H1 (cell line): ENCODE measurements at regions not wholly inside any gene's neighbourhood (a gene's known extent, or its start where the extent isn't known, plus 50 kb on each side); places are given as distances from the start of the nearest gene placed in this dataset.

Source experiments
- CTCF ChIP-seq, 3 experiments: IDR thresholded peaks; 1 replicate in 2 of 3; 2 replicates in 1 of 3; pipeline versions ENCODE4 v1.5.1 to v1.6.1; 2011; ENCODE audit warnings: low read length in 3 of 3, mild to moderate bottlenecking in 3 of 3, inconsistent platforms in 2 of 3, low read depth in 1 of 3, moderate library complexity in 1 of 3; ENCODE audit not compliant: insufficient read depth in 1 of 3; ENCODE audit errors: control extremely low read depth in 1 of 3
- EP300 ChIP-seq, 2 experiments: IDR thresholded peaks; 1 replicate in 1 of 2; 2 replicates in 1 of 2; pipeline ENCODE4 v1.6.1; 2011 to 2012; ENCODE audit warnings: low read depth in 2 of 2, low read length in 2 of 2, mild to moderate bottlenecking in 2 of 2, borderline replicate concordance in 1 of 2, inconsistent platforms in 1 of 2, moderate library complexity in 1 of 2
- KDM1A ChIP-seq: fragments of 200-600, 300-600 bp; sonication (generic); IDR thresholded peaks from 2 replicates; pipeline ENCODE4 v1.7.1; 2016; ENCODE audit warnings: mild to moderate bottlenecking, low read length, borderline replicate concordance
- SP1 ChIP-seq: IDR thresholded peaks from 2 replicates; pipeline ENCODE4 v1.6.1; 2011; ENCODE audit warnings: low read depth, low read length
- USF2 ChIP-seq: IDR thresholded peaks from 2 replicates; pipeline ENCODE4 v1.6.1; 2011; ENCODE audit warnings: low read length, improper control_type of control experiment

GRCh38 chr7:36045830-36046341 lies 107.2 kb upstream of the EEPD1 start:
- no peak for TF ChIP-seq KDM1A
- no peak for TF ChIP-seq EP300 (IDR thresholded peaks at IDR 0.05; ENCODE audit: borderline replicate concordance in 1 of 2, low read depth in 2 of 2, low read length in 2 of 2)
- no peak for TF ChIP-seq CTCF (IDR thresholded peaks at IDR 0.05; ENCODE audit: control extremely low read depth in 1 of 3, insufficient read depth in 1 of 3, low read depth in 1 of 3, low read length in 3 of 3)
- TF ChIP-seq USF2, result no peak
- no peak for TF ChIP-seq SP1
